GM23338 (cell line): ENCODE measurements at regions not wholly inside any gene's neighbourhood (a gene's known extent, or its start where the extent isn't known, plus 50 kb on each side); places are given as distances from the start of the nearest gene placed in this dataset.

ENCODE experiments used
- ATAC-seq: fragments of 200-7000 bp; cut with Tn5 transposase; 3 replicates; pipeline ENCODE4 v1.9.1; 2020
- DNase-seq: peaks from one replicate; pipeline ENCODE4 v3.0.0-alpha.2; 2015; ENCODE audit warnings: low spot score
- H2AFZ ChIP-seq: fragments of 200-600 bp; sonication (generic); 2 replicates; pipeline ENCODE4 v1.8.0; 2016; ENCODE audit warnings: antibody characterized with exemption, mild to moderate bottlenecking, moderate library complexity
- H3F3A ChIP-seq: fragments of 200-600 bp; sonication (generic); replicated peaks from 2 replicates; pipeline ENCODE4 v1.8.0; 2017; ENCODE audit warnings: antibody characterized with exemption, mixed run types, low read depth
- H3K27ac ChIP-seq: fragments of 200-600 bp; sonication (generic); 2 replicates; pipeline ENCODE4 v1.6.1; 2016; ENCODE audit warnings: low read depth
- H3K27me3 ChIP-seq: fragments of 200-600 bp; sonication (generic); 2 replicates; pipeline ENCODE4 v1.8.0; 2016; ENCODE audit warnings: mild to moderate bottlenecking, mixed run types, moderate library complexity; ENCODE audit not compliant: insufficient read depth
- H3K36me3 ChIP-seq: fragments of 200-600 bp; sonication (generic); 2 replicates; pipeline ENCODE4 v1.8.0; 2016; ENCODE audit warnings: mild to moderate bottlenecking; ENCODE audit not compliant: insufficient read depth
- H3K4me1 ChIP-seq: fragments of 200-600 bp; sonication (generic); 2 replicates; pipeline ENCODE4 v1.8.0; 2016; ENCODE audit warnings: mild to moderate bottlenecking, moderate library complexity; ENCODE audit not compliant: insufficient read depth
- H3K4me2 ChIP-seq: fragments of 200-600 bp; sonication (generic); 2 replicates; pipeline ENCODE4 v1.7.1; 2017; ENCODE audit warnings: mixed run types
- H3K4me3 ChIP-seq: fragments of 200-600 bp; sonication (generic); 2 replicates; pipeline ENCODE4 v1.6.1; 2016; ENCODE audit warnings: mixed run types
- H3K79me2 ChIP-seq: fragments of 200-600 bp; sonication (generic); replicated peaks from 2 replicates; pipeline ENCODE4 v1.8.0; 2017; ENCODE audit warnings: mild to moderate bottlenecking; ENCODE audit not compliant: insufficient read depth
- H3K9me2 ChIP-seq: fragments of 200-600 bp; sonication (generic); 2 replicates; pipeline ENCODE4 v1.8.0; 2017; ENCODE audit not compliant: insufficient read depth
- H4K20me1 ChIP-seq: fragments of 200-600 bp; sonication (generic); replicated peaks from 2 replicates; pipeline ENCODE4 v1.8.0; 2017; ENCODE audit warnings: mild to moderate bottlenecking; ENCODE audit not compliant: insufficient read depth
- H3K27ac Mint-ChIP-seq: 2 replicates; pipeline ENCODE4 v1.8.0; 2020; ENCODE audit warnings: inconsistent platforms, mild to moderate bottlenecking, moderate library complexity, mixed read lengths
- H3K27me3 Mint-ChIP-seq: 3 replicates; pipeline ENCODE4 v1.8.0; 2022; ENCODE audit warnings: low read depth, mild to moderate bottlenecking, moderate library complexity, mixed read lengths, inconsistent platforms; ENCODE audit not compliant: insufficient read depth, poor library complexity
- H3K36me3 Mint-ChIP-seq: 3 replicates; pipeline ENCODE4 v1.8.0; 2021; ENCODE audit warnings: low read depth, mild to moderate bottlenecking, inconsistent platforms, moderate library complexity, mixed read lengths
- H3K4me1 Mint-ChIP-seq: 3 replicates; pipeline ENCODE4 v1.8.0; 2020; ENCODE audit warnings: mild to moderate bottlenecking, inconsistent platforms, mixed read lengths
- H3K4me3 Mint-ChIP-seq: 3 replicates; pipeline ENCODE4 v1.8.0; 2021; ENCODE audit warnings: moderate library complexity, mild to moderate bottlenecking, inconsistent platforms, mixed read lengths
- H3K9me3 Mint-ChIP-seq: 3 replicates; pipeline ENCODE4 v1.8.0; 2020; ENCODE audit warnings: moderate library complexity, mild to moderate bottlenecking, inconsistent platforms, mixed read lengths
- CREB1 ChIP-seq: fragments of 250-450 bp; sonication (Bioruptor Pico); IDR thresholded peaks from 2 replicates; pipeline ENCODE4 v1.5.0; 2020; ENCODE audit warnings: low read depth, mild to moderate bottlenecking, moderate library complexity
- EZH2 ChIP-seq: fragments of 200-600 bp; sonication (generic); IDR thresholded peaks from one replicate; pipeline ENCODE4 v1.8.0; 2017; ENCODE audit warnings: antibody characterized with exemption, mild to moderate bottlenecking, low read depth; ENCODE audit not compliant: unreplicated experiment
- EZH2phosphoT487 ChIP-seq: fragments of 200-600 bp; sonication (generic); IDR thresholded peaks from one replicate; pipeline ENCODE4 v1.8.1; 2018; ENCODE audit warnings: antibody characterized with exemption; ENCODE audit not compliant: unreplicated experiment
- JUNB ChIP-seq: IDR thresholded peaks from one replicate; pipeline ENCODE4 v1.6.1; 2016; ENCODE audit warnings: antibody characterized with exemption; ENCODE audit not compliant: unreplicated experiment
- NANOG ChIP-seq: IDR thresholded peaks from 2 replicates; pipeline ENCODE4 v1.6.1; 2016; ENCODE audit warnings: antibody characterized with exemption, borderline replicate concordance
- STAT1 ChIP-seq: IDR thresholded peaks from one replicate; pipeline ENCODE4 v1.6.1; 2016; ENCODE audit warnings: antibody characterized with exemption; ENCODE audit not compliant: unreplicated experiment
- ZNF114 ChIP-seq: fragments of 250-450 bp; sonication (Bioruptor Pico); IDR thresholded peaks from 2 replicates; pipeline ENCODE4 v1.5.0; 2020; ENCODE audit warnings: mild to moderate bottlenecking, moderate library complexity
- ZNF331 ChIP-seq: fragments of 250-450 bp; sonication (Bioruptor Pico); IDR thresholded peaks from 2 replicates; pipeline ENCODE4 v1.5.0; 2020; ENCODE audit warnings: low read depth, mild to moderate bottlenecking, moderate library complexity
- TF ChIP-seq, protein P1 (sequence below), 2 experiments: fragments of 200-600 bp in 1 of 2; sonication (generic) in 1 of 2; conservative IDR thresholded peaks; 2 replicates each; pipeline versions ENCODE4 v1.5.1 to v1.6.1; 2016 to 2017; ENCODE audit warnings: antibody characterized with exemption in 2 of 2, low read depth in 2 of 2, mild to moderate bottlenecking in 2 of 2, moderate library complexity in 1 of 2
- TF ChIP-seq, protein P2 (sequence below): IDR thresholded peaks from 2 replicates; pipeline ENCODE4 v1.6.1; 2016; ENCODE audit warnings: antibody characterized with exemption
- TF ChIP-seq, protein P3 (sequence below): IDR thresholded peaks from one replicate; pipeline ENCODE4 v1.6.1; 2018; ENCODE audit warnings: antibody characterized with exemption; ENCODE audit not compliant: unreplicated experiment
- TF ChIP-seq, protein P4 (sequence below): fragments of 250-450 bp; sonication (Bioruptor Pico); IDR thresholded peaks from 2 replicates; pipeline ENCODE4 v1.5.0; 2020; ENCODE audit warnings: mild to moderate bottlenecking, moderate library complexity

DNA sequence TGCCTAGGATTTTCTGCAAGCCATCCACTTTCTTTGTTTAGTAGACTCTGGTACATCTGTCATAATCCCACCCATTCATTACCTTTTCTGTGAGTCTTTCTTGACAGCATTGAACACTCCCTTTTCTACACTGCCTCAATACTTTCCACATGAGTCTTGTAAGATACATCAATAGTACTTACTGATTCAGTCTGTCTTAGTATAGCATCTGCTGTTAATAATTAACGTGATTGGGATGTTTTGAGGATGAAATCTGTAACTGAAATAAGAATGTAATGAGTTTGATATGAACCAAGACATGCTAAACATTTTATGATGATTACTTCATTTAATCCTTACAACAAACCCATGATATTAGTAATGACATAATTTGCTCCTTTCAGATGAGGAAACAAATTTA lies 196.2 kb upstream of the FOXG1 start:
- no peaks in the 10 kb centered on the region for H3K27me3 Mint-ChIP-seq
- no peak for ATAC-seq

More for the DNA sequence above, 196.2 kb upstream of the FOXG1 start:
- H3K4me3 Mint-ChIP-seq: no peak overlapping the region
- Histone ChIP-seq H3K4me3 (no peak overlapping the region), H2AFZ (no peak overlapping the region), H3K4me1 (no peaks in the 10 kb centered on the region), H3K9me2 (no peaks in the 10 kb centered on the region), H4K20me1 (no peaks in the 10 kb centered on the region), H3K27me3 (no peaks in the 10 kb centered on the region), H3F3A (no peaks in the 10 kb centered on the region), H3K27ac (no peak overlapping the region), H3K36me3 (no peaks in the 10 kb centered on the region), H3K4me2 (no peak overlapping the region), H3K79me2 (no peaks in the 10 kb centered on the region)
- no peak overlapping the region for H3K27ac Mint-ChIP-seq
- TF ChIP-seq, protein P1, sequence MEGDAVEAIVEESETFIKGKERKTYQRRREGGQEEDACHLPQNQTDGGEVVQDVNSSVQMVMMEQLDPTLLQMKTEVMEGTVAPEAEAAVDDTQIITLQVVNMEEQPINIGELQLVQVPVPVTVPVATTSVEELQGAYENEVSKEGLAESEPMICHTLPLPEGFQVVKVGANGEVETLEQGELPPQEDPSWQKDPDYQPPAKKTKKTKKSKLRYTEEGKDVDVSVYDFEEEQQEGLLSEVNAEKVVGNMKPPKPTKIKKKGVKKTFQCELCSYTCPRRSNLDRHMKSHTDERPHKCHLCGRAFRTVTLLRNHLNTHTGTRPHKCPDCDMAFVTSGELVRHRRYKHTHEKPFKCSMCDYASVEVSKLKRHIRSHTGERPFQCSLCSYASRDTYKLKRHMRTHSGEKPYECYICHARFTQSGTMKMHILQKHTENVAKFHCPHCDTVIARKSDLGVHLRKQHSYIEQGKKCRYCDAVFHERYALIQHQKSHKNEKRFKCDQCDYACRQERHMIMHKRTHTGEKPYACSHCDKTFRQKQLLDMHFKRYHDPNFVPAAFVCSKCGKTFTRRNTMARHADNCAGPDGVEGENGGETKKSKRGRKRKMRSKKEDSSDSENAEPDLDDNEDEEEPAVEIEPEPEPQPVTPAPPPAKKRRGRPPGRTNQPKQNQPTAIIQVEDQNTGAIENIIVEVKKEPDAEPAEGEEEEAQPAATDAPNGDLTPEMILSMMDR (conservative IDR thresholded peaks at IDR 0.05; ENCODE audit: low read depth in 2 of 2): no peak
- TF ChIP-seq CREB1 (no peak), EZH2 (no peak), STAT1 (no peak), JUNB (no peak), ZNF331 (CRISPR knock-in tag) (no peak), EZH2phosphoT487 (no peak), NANOG (no peak), ZNF114 (CRISPR knock-in tag) (no peak)
- TF ChIP-seq, protein P2, sequence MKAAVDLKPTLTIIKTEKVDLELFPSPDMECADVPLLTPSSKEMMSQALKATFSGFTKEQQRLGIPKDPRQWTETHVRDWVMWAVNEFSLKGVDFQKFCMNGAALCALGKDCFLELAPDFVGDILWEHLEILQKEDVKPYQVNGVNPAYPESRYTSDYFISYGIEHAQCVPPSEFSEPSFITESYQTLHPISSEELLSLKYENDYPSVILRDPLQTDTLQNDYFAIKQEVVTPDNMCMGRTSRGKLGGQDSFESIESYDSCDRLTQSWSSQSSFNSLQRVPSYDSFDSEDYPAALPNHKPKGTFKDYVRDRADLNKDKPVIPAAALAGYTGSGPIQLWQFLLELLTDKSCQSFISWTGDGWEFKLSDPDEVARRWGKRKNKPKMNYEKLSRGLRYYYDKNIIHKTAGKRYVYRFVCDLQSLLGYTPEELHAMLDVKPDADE: no peak
- TF ChIP-seq, protein P3, sequence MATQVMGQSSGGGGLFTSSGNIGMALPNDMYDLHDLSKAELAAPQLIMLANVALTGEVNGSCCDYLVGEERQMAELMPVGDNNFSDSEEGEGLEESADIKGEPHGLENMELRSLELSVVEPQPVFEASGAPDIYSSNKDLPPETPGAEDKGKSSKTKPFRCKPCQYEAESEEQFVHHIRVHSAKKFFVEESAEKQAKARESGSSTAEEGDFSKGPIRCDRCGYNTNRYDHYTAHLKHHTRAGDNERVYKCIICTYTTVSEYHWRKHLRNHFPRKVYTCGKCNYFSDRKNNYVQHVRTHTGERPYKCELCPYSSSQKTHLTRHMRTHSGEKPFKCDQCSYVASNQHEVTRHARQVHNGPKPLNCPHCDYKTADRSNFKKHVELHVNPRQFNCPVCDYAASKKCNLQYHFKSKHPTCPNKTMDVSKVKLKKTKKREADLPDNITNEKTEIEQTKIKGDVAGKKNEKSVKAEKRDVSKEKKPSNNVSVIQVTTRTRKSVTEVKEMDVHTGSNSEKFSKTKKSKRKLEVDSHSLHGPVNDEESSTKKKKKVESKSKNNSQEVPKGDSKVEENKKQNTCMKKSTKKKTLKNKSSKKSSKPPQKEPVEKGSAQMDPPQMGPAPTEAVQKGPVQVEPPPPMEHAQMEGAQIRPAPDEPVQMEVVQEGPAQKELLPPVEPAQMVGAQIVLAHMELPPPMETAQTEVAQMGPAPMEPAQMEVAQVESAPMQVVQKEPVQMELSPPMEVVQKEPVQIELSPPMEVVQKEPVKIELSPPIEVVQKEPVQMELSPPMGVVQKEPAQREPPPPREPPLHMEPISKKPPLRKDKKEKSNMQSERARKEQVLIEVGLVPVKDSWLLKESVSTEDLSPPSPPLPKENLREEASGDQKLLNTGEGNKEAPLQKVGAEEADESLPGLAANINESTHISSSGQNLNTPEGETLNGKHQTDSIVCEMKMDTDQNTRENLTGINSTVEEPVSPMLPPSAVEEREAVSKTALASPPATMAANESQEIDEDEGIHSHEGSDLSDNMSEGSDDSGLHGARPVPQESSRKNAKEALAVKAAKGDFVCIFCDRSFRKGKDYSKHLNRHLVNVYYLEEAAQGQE: no peak
- TF ChIP-seq, protein P4, sequence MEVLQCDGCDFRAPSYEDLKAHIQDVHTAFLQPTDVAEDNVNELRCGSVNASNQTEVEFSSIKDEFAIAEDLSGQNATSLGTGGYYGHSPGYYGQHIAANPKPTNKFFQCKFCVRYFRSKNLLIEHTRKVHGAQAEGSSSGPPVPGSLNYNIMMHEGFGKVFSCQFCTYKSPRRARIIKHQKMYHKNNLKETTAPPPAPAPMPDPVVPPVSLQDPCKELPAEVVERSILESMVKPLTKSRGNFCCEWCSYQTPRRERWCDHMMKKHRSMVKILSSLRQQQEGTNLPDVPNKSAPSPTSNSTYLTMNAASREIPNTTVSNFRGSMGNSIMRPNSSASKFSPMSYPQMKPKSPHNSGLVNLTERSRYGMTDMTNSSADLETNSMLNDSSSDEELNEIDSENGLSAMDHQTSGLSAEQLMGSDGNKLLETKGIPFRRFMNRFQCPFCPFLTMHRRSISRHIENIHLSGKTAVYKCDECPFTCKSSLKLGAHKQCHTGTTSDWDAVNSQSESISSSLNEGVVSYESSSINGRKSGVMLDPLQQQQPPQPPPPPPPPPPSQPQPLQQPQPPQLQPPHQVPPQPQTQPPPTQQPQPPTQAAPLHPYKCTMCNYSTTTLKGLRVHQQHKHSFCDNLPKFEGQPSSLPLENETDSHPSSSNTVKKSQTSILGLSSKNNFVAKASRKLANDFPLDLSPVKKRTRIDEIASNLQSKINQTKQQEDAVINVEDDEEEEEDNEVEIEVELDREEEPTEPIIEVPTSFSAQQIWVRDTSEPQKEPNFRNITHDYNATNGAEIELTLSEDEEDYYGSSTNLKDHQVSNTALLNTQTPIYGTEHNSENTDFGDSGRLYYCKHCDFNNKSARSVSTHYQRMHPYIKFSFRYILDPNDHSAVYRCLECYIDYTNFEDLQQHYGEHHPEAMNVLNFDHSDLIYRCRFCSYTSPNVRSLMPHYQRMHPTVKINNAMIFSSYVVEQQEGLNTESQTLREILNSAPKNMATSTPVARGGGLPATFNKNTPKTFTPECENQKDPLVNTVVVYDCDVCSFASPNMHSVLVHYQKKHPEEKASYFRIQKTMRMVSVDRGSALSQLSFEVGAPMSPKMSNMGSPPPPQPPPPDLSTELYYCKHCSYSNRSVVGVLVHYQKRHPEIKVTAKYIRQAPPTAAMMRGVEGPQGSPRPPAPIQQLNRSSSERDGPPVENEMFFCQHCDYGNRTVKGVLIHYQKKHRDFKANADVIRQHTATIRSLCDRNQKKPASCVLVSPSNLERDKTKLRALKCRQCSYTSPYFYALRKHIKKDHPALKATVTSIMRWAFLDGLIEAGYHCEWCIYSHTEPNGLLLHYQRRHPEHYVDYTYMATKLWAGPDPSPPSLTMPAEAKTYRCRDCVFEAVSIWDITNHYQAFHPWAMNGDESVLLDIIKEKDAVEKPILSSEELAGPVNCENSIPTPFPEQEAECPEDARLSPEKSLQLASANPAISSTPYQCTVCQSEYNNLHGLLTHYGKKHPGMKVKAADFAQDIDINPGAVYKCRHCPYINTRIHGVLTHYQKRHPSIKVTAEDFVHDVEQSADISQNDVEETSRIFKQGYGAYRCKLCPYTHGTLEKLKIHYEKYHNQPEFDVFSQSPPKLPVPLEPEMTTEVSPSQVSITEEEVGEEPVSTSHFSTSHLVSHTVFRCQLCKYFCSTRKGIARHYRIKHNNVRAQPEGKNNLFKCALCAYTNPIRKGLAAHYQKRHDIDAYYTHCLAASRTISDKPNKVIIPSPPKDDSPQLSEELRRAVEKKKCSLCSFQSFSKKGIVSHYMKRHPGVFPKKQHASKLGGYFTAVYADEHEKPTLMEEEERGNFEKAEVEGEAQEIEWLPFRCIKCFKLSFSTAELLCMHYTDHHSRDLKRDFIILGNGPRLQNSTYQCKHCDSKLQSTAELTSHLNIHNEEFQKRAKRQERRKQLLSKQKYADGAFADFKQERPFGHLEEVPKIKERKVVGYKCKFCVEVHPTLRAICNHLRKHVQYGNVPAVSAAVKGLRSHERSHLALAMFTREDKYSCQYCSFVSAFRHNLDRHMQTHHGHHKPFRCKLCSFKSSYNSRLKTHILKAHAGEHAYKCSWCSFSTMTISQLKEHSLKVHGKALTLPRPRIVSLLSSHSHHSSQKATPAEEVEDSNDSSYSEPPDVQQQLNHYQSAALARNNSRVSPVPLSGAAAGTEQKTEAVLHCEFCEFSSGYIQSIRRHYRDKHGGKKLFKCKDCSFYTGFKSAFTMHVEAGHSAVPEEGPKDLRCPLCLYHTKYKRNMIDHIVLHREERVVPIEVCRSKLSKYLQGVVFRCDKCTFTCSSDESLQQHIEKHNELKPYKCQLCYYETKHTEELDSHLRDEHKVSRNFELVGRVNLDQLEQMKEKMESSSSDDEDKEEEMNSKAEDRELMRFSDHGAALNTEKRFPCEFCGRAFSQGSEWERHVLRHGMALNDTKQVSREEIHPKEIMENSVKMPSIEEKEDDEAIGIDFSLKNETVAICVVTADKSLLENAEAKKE (CRISPR knock-in tag): no peak
- no peak for DNase-seq
- no peaks in the 10 kb centered on the region for H3K4me1 Mint-ChIP-seq
- H3K9me3 Mint-ChIP-seq: peaks cover 17% of the 10 kb centered on the region
- peaks cover 11% of the 10 kb centered on the region; the same call in 2 of the 3 replicates for H3K36me3 Mint-ChIP-seq
